Neuronal stem cell (in vitro differentiated cells): ENCODE measurements at regions not wholly inside any gene's neighbourhood (a gene's known extent, or its start where the extent isn't known, plus 50 kb on each side); places are given as distances from the start of the nearest gene placed in this dataset.

ENCODE experiments used
- DNase-seq: peaks from one replicate; pipeline ENCODE4 v3.0.0-alpha.2; 2013; ENCODE audit warnings: low spot score
- H2AFZ ChIP-seq: one replicate; pipeline ENCODE4 v1.6.1; 2013; ENCODE audit warnings: mild to moderate bottlenecking, low read length, inconsistent platforms
- H2AK5ac ChIP-seq: 2 replicates; pipeline ENCODE4 v1.6.1; 2013; ENCODE audit warnings: low read depth, mild to moderate bottlenecking, inconsistent platforms, low read length, moderate library complexity, mixed read lengths
- H2BK120ac ChIP-seq: 2 replicates; pipeline ENCODE4 v1.6.1; 2013; ENCODE audit warnings: low read depth, mild to moderate bottlenecking, inconsistent platforms, low read length, moderate library complexity, mixed read lengths
- H2BK12ac ChIP-seq: one replicate; pipeline ENCODE4 v1.6.1; 2013; ENCODE audit warnings: low read length, inconsistent platforms
- H2BK15ac ChIP-seq: 2 replicates; pipeline ENCODE4 v1.6.1; 2013; ENCODE audit warnings: mild to moderate bottlenecking, low read length, inconsistent platforms, mixed read lengths
- H2BK5ac ChIP-seq: one replicate; pipeline ENCODE4 v1.6.1; 2013; ENCODE audit warnings: inconsistent platforms, mild to moderate bottlenecking, low read length, moderate library complexity
- H3K14ac ChIP-seq: one replicate; pipeline ENCODE4 v1.6.1; 2013; ENCODE audit warnings: low read length, inconsistent platforms
- H3K18ac ChIP-seq: 2 replicates; pipeline ENCODE4 v1.6.1; 2013; ENCODE audit warnings: low read length, inconsistent platforms
- H3K23ac ChIP-seq: 2 replicates; pipeline ENCODE4 v1.6.1; 2013; ENCODE audit warnings: low read depth, mild to moderate bottlenecking, mixed read lengths, low read length, inconsistent platforms; ENCODE audit not compliant: poor library complexity
- H3K27ac ChIP-seq: replicated peaks from 3 replicates; pipeline ENCODE4 v1.5.1; 2013; ENCODE audit warnings: low read length, inconsistent platforms
- H3K27me3 ChIP-seq, 3 experiments: 2 replicates each; pipeline ENCODE4 v1.6.1; 2013; ENCODE audit warnings: low read length in 3 of 3, mild to moderate bottlenecking in 2 of 3, inconsistent platforms in 1 of 3, low read depth in 1 of 3, mixed read lengths in 1 of 3, moderate library complexity in 1 of 3; ENCODE audit not compliant: control insufficient read depth in 3 of 3, insufficient read depth in 3 of 3
- H3K36me3 ChIP-seq, 2 donors: replicated peaks in 1 of 2; 2 replicates each; pipeline ENCODE4 v1.6.1; 2013; ENCODE audit warnings: low read length in 2 of 2; ENCODE audit not compliant: control insufficient read depth in 2 of 2, insufficient read depth in 2 of 2
- H3K4ac ChIP-seq: 2 replicates; pipeline ENCODE4 v1.6.1; 2013; ENCODE audit warnings: inconsistent platforms, mild to moderate bottlenecking, low read length, moderate library complexity
- H3K4me1 ChIP-seq, 2 donors: 1 replicate in 1 of 2; 2 replicates in 1 of 2; pipeline ENCODE4 v1.6.1; 2013; ENCODE audit warnings: low read length in 2 of 2, low read depth in 1 of 2; ENCODE audit not compliant: control insufficient read depth in 2 of 2, insufficient read depth in 1 of 2
- H3K4me2 ChIP-seq: one replicate; pipeline ENCODE4 v1.6.1; 2013; ENCODE audit warnings: mild to moderate bottlenecking, low read length, inconsistent platforms; ENCODE audit not compliant: insufficient read depth, poor library complexity, severe bottlenecking
- H3K4me3 ChIP-seq, 2 donors: 2 replicates each; pipeline ENCODE4 v1.5.1; 2013; ENCODE audit warnings: low read length in 2 of 2, mild to moderate bottlenecking in 2 of 2, inconsistent platforms in 1 of 2, moderate library complexity in 1 of 2
- H3K79me1 ChIP-seq: one replicate; pipeline ENCODE4 v1.6.1; 2013; ENCODE audit warnings: low read depth, mild to moderate bottlenecking, inconsistent platforms, low read length, moderate library complexity
- H3K9ac ChIP-seq: one replicate; pipeline ENCODE4 v1.6.1; 2013; ENCODE audit warnings: mild to moderate bottlenecking, low read depth, low read length, inconsistent platforms; ENCODE audit not compliant: poor library complexity
- H3K9me3 ChIP-seq, 2 donors: replicated peaks in 1 of 2; 2 replicates each; pipeline versions ENCODE3 to v1.6.1; 2013; ENCODE audit warnings: low read length in 2 of 2, mild to moderate bottlenecking in 2 of 2, inconsistent platforms in 1 of 2, low read depth in 1 of 2, mixed read lengths in 1 of 2, moderate library complexity in 1 of 2; ENCODE audit not compliant: control insufficient read depth in 2 of 2, insufficient read depth in 1 of 2
- H4K8ac ChIP-seq: one replicate; pipeline ENCODE4 v1.6.1; 2013; ENCODE audit warnings: low read depth, mild to moderate bottlenecking, inconsistent platforms, low read length, moderate library complexity
- H4K91ac ChIP-seq: one replicate; pipeline ENCODE4 v1.6.1; 2013; ENCODE audit warnings: low read length, low read depth, mild to moderate bottlenecking, inconsistent platforms; ENCODE audit not compliant: poor library complexity
- WGBS, 2 donors: extraction: QIAGEN DNeasy Blood & Tissue Kit; methylation state at CpG; one replicate each; pipeline ENCODE4 v1.1.7; 2013; ENCODE audit warnings: missing lambda C conversion rate in 2 of 2, mixed read lengths in 1 of 2; ENCODE audit not compliant: insufficient read length in 2 of 2, insufficient replicate concordance in 1 of 2; ENCODE audit errors: extremely low coverage in 2 of 2; 5-methylcytosine and 5-hydroxymethylcytosine counted together

DNA sequence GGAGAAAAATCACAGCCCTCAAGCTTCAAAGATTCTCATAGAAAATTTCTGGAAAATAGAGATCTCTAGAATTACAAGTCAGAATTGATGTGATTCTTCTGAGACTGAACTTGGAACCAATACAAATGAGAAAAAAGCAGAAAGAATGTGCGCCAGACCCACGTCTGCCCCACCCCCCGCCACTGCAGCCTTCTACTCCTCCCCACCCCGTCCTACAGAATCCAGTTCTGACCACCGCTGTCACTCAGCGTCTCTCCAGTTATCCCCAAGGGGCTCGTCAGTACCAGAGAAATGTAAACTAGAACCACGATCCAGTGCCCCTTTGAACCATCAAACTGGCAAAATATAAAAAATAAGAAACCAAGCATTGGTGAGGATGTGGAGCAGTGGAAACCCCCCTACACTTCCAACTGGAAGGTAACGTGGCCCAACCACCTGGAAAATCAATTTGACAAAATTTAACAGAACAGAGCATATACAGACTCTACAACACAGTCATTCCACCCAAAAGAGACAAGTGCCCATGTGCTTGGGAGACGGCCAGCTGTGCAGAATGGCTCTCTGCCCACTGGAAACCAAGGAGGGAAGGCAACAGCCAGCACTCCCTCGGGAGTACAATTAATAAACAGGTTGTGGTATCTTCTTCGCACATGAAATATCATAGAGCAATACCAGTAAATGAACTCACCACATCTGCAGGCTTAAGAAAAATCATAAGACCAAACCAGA is 397.9 kb downstream of the TNS3 start:
- no CpG with 5 or more reads among the region's 12 CpGs for WGBS, 2 donors
- no peak overlapping the region for H3K9ac ChIP-seq
- no peak overlapping the region for H2AFZ ChIP-seq
- no peak overlapping the region for H2BK5ac ChIP-seq
- no peaks in the 10 kb centered on the region for H3K79me1 ChIP-seq
- no peak overlapping the region for H3K4me2 ChIP-seq
- H4K91ac ChIP-seq: no peak overlapping the region
- H3K4me3 ChIP-seq: no peak overlapping the region
- H3K14ac ChIP-seq: no peak overlapping the region
- peaks cover 0 to 10% (median 0%) of the 10 kb centered on the region in 3 experiments for H3K27me3 ChIP-seq
- no peak overlapping the region for H3K23ac ChIP-seq
- no peaks in the 10 kb centered on the region for H3K36me3 ChIP-seq
- no peak overlapping the region for H4K8ac ChIP-seq
- no peak overlapping the region for H2BK15ac ChIP-seq
- H2AK5ac ChIP-seq: no peak overlapping the region
- H2BK120ac ChIP-seq: no peak overlapping the region
- no peak overlapping the region for H3K18ac ChIP-seq
- H3K27ac ChIP-seq: no peak overlapping the region
- no peaks in the 10 kb centered on the region for H3K4me1 ChIP-seq
- no peaks in the 10 kb centered on the region for H3K9me3 ChIP-seq
- H2BK12ac ChIP-seq: no peak overlapping the region
- no peak overlapping the region for H3K4ac ChIP-seq
- no peak for DNase-seq

DNA sequence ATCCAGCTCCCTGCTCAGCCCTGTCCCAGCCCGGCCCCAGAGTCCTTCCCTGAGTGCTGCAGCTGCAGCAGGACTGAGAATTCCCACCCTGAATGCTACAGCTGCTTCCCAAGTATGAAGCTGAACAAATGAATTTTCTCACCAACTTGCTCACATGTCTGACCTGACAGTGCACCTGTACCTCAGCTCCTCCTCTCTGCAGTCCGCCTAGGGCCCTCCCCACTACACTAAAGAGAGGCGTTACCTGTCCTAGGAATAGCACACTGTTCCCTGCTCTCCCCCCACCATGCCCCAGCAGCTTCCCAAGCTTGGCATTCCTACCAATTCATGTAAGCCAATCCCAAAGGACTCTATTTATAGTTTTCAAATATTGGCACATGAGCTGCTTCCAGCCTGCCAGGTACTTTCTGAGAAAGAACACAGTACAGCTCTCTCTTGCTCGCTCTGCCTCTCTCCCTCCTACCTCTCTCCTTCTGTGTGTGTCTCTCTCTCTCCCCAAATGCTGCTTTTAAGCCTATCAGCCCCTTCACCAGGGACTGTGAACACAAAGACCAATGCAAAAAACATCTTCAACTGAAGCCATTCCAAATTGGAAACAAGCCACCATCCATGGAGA is 400.1 kb downstream of the TNS3 start:
- H3K27ac ChIP-seq: no peak overlapping the region
- WGBS, 2 donors: no CpG with 5 or more reads among the region's 4 CpGs
- H3K18ac ChIP-seq: no peak overlapping the region

DNA sequence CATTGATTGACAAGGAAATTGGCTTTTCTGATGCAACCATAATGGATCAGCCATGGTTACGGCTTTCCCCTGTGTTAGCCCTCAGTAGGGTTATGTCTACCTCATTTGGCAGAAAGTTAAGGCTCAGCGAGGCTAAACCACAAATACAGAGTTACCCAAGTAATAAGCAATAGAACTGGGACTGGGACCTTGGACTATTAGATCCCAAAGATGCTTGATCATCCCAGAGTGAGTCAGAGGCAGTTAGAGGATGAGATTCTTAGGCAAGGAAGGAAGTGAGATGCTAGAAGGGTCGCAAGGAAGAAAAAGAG is 401.4 kb downstream of the TNS3 start:
- Histone ChIP-seq H2BK120ac (no peak overlapping the region), H3K14ac (no peak overlapping the region), H2AK5ac (no peak overlapping the region), H3K18ac (no peak overlapping the region), H4K91ac (no peak overlapping the region), H4K8ac (no peak overlapping the region), H3K27ac (no peak overlapping the region), H3K27me3 (peaks cover 0 to 3% (median 0%) of the 10 kb centered on the region in 3 experiments), H3K79me1 (no peaks in the 10 kb centered on the region), H3K9me3 (no peaks in the 10 kb centered on the region), H2AFZ (no peak overlapping the region), H3K9ac (no peak overlapping the region), H3K36me3 (no peaks in the 10 kb centered on the region), H2BK5ac (no peak overlapping the region), H3K4me2 (no peak overlapping the region), H3K4ac (no peak overlapping the region), H3K23ac (no peak overlapping the region), H3K4me1 (no peaks in the 10 kb centered on the region), H2BK15ac (no peak overlapping the region), H3K4me3 (no peak overlapping the region), H2BK12ac (no peak overlapping the region)
- no CpG with 5 or more reads among the region's 3 CpGs for WGBS, 2 donors
- no peak for DNase-seq

More for the DNA sequence above, 400.1 kb downstream of the TNS3 start:
- H2AK5ac ChIP-seq: no peak overlapping the region
- H3K4ac ChIP-seq: no peak overlapping the region
- H2BK12ac ChIP-seq: no peak overlapping the region
- peaks cover 0 to 10% (median 0%) of the 10 kb centered on the region in 3 experiments for H3K27me3 ChIP-seq
- H4K91ac ChIP-seq: no peak overlapping the region
- H3K4me2 ChIP-seq: no peak overlapping the region
- no peak overlapping the region for H2BK5ac ChIP-seq
- peak overlapping the region; percentile 22 for H2BK15ac ChIP-seq
- peak overlapping the region; percentile 12 for H2BK120ac ChIP-seq
- H3K14ac ChIP-seq: no peak overlapping the region
- H3K4me3 ChIP-seq: no peak overlapping the region
- H3K9ac ChIP-seq: no peak overlapping the region
- no peak overlapping the region for H2AFZ ChIP-seq
- no peaks in the 10 kb centered on the region for H3K9me3 ChIP-seq
- no peak for DNase-seq
- H3K4me1 ChIP-seq: no peaks in the 10 kb centered on the region
- no peaks in the 10 kb centered on the region for H3K36me3 ChIP-seq
- H4K8ac ChIP-seq: no peak overlapping the region
- H3K23ac ChIP-seq: no peak overlapping the region
- no peaks in the 10 kb centered on the region for H3K79me1 ChIP-seq

DNA sequence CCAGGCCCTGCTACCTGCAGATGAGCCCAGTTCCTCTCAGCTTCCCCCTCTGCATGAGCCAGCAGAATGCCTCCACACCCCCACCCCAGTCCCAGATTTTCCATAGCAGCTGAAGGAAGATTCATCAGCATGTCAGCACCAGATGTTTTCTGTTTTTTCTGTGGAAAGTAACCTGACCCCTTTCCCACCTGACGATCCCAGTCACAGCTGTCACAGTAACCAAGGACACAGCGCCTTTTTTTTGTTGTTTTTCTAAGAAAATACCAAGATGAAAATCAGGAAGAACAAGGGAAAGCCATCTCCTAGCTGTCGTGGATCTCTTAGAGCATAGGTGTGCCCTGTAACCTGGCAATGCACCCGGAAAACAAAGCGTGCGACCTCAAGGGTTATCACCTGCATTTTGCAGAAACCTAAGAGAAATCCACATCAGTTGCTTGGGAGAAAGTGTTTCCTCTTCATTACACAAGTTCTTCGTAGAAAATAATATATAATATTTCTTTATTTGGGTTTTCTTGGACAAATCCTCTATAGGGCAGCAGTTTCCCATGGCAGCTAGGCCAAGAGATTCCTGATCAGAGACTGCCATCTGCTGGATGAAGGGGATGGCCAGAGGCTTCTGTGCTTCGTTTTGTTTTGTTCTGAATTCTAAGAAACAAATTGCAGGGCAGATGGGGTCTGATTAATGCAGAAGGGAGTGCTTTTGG is 401.9 kb downstream of the TNS3 start:
- no peak overlapping the region for H3K27ac ChIP-seq
- H3K9me3 ChIP-seq: no peaks in the 10 kb centered on the region
- H2BK120ac ChIP-seq: no peak overlapping the region
- DNase-seq: peak; percentile 67
- H2BK12ac ChIP-seq: no peak overlapping the region
- no peak overlapping the region for H3K18ac ChIP-seq
- H2AK5ac ChIP-seq: no peak overlapping the region
- no peak overlapping the region for H3K9ac ChIP-seq
- no peak overlapping the region for H3K4ac ChIP-seq
- H3K79me1 ChIP-seq: no peaks in the 10 kb centered on the region
- peaks cover 0 to 3% (median 0%) of the 10 kb centered on the region in 3 experiments for H3K27me3 ChIP-seq
- no peak overlapping the region for H3K4me3 ChIP-seq
- no CpG with 5 or more reads among the region's 8 CpGs for WGBS, 2 donors
- H3K14ac ChIP-seq: no peak overlapping the region
- no peak overlapping the region for H3K23ac ChIP-seq
- H3K36me3 ChIP-seq: no peaks in the 10 kb centered on the region
- H2AFZ ChIP-seq: no peak overlapping the region
- H2BK5ac ChIP-seq: no peak overlapping the region
- no peaks in the 10 kb centered on the region for H3K4me1 ChIP-seq
- H4K8ac ChIP-seq: no peak overlapping the region
- no peak overlapping the region for H4K91ac ChIP-seq
- H3K4me2 ChIP-seq: no peak overlapping the region
- no peak overlapping the region for H2BK15ac ChIP-seq
